NCI-H526 treated with DMSO at 0.1 percent for 48 hours (cell line): ENCODE measurements at regions not wholly inside any gene's neighbourhood (a gene's known extent, or its start where the extent isn't known, plus 50 kb on each side); places are given as distances from the start of the nearest gene placed in this dataset.

Source experiments
- DNase-seq: peaks from one replicate; lab custom pipeline; 2025; lab: John Stamatoyannopoulos, UW

DNA sequence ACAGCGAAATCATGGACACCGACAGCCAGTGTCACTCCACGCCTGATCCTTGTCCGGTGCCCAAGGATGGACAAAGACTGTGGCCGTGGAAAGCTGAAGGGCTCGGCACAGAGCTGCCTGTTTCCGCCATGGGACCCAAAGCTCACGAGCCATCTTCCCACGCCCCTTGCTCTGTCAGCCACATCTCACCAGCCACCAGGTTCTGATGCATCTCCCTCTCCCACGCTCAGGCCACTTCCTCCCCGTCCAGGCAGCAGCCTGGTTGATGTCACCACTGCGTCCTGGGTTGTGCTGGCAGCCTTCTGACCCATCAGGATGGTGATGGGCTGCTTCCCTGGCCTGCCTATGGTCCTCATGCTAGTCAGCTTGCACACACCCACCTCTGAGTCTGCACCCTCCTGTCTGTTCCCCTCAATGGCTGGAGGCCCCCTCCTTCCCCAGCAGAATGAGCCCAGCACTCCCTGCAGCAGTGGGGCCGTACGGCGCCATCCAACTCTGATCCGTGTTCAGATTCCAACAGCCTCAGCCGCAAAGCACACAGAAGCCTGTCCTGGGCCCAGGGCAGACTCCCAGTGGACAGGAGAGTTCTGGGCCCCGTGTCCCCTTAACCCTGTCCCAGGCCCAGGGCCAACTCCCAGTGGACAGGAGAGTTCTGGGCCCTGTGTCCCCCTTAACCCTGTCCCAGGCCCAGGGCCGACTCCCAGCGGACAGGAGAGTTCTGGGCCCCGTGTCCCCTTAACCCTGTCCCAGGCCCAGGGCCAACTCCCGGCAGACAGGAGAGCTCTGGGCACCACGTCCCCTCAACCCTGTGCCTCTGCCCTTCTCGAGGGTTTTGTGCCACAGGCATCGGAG, 259.5 kb downstream of the BRD1 start:
- DNase-seq = no peak

DNA sequence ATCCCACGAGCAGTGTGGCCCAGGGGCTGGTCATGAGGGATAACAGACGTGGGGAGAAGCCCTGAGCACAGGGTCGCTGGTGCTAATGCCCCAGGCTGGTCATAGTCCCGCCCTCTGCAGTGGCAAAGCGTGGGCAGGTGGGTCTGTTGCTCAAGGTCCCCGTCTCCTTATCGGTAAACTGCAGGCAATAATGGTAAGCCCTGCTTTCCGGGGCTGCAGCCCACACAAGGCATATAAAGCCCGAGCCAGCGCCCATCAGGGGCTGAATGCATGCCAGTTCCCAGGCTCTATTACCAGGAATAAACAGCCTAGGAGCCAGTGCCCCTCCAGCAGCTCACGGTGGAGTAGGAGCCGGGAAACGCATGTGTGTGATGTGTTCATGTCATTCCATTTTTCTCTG, 261.0 kb downstream of the BRD1 start:
- no peak for DNase-seq

DNA sequence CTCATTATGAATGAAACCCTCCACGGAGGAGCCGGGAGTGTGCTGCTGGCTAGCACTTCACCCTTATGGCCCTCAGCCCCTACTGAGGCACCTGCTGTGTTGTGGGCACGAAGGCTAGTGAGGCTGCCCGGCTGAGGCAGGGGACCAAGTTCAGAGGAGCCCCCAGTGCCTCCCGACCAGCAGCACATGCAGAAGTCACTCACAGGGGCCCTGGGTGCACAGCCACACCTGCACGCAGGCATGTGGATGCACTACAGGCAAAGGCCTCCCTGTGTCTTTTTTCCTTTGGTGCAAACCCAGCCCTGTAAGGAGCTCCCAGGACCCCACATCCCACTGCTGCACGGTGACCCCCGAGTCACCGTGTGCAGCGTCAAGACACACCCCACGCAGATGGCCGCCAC, 261.5 kb downstream of the BRD1 start:
- no peak for DNase-seq

DNA sequence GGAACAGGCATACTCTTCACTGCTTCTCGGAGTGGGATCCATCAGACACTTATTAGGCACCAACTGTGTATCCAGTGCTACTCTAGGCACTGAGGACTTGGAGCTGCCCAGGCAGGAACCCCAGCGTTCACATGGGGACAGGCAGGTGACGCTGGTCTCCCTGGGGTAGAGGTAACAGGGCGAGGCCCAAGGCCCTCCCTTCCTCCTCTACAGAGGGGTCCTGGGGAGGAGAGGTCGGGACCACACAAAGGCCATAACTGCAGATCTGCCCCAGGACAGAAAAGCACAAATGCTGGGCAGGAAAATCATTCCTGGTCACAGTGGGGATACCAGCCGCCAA, 262.2 kb downstream of the BRD1 start:
- DNase-seq = no peak

DNA sequence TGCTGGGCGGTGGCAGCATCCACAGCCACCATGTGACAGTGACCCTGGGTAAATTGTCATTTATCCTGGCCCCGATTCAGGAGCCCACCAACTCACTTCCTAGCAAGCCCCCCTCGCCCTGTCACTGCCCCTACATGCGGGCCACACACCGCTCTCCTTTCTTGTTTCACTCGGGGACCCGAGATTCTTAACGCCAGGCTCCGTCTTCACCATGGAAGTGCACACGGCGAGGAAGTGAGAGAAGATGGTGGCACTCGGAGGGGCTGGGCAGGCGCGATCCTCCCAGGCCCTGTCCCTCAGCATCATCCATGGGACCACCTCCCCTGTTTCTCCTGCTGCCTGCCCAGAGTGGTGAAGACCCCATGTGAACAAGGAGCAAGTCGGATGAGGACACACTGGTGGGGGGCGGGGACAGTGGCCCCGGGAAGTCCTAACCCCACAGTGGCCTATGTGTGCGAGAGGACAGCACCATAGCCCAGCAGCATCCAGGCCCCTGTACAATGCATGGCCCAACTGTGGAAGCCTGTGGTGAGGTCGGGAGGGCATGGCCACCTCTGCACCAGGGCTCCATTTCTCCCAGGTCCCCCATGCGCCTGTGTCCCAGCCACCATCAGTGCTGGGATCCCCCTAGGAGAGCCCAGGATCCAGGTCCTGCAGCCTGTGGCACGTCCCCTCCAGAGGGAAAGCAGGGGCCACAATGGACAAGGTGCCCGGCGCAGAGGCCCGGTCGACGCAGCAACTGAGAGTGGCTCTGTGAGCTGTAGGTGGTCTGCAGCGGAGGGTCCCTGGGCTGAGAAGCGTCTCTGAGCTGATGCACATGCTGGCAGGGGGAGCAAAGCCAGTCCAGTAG, 262.8 kb downstream of the BRD1 start:
- no peak for DNase-seq

- DNase-seq = no peak
Observed at GRCh38 chr22:49564054-49564453, 263.6 kb downstream of the BRD1 start.

- no peak for DNase-seq
Observed at GRCh38 chr22:49562685-49563249, 264.9 kb downstream of the BRD1 start.

DNA sequence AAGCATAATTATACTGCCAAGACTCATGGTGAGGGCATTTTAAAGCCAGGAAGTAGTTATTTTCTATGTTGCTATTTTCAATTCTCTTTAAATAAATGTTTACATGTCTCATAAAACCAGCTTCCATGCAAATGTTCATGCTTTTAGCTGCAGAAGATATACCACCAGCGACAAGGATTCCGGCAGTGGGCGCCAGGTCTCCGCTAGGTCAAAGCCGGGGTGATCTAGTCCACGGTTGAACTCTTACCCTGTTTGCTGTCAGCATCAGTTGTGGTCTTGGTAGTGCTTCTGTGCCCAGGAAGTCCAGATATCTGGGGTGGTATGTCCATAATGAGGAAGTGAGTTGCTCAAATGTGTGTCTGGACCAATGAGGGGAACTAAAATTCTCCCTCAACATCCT, 265.7 kb downstream of the BRD1 start:
- DNase-seq = no peak

DNA sequence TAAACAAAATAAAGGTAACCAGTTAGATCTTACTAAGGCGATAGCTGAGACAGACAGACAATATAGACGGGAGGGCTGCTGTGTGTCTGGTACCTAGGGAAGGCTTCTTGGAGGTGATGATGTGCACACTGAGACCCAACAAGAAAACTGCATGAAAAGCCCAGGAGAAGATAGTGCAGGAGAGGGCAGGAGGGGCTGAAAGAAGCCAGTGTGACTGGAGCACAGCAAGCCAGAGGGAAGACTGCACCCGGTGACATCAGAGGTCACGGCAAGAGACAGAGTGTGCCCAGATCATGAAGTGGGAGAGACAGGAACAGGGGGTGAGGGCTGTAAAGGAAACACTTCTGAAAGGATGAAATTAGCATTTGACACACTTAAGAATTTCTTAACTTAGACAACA, 266.3 kb downstream of the BRD1 start:
- no peak for DNase-seq

DNA sequence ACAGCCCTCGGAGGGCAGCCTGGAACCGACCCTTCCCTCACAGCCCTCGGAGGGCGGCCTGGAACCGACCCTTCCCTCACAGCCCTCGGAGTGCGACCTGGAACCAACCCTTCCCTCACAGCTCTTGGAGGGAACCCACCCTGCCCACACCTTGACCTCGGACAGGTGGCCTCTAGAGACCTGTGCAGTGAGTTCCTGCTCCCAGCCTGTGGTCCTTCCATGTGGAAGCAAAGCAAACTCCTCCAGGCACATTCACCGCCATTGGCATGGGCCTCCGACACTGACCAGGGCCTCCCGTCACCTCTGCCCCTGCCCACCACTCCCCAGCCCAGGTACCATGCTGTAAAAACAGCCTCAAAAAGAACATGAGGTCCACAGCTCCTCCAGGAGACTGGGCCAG, 272.1 kb downstream of the BRD1 start:
- DNase-seq = no peak

DNA sequence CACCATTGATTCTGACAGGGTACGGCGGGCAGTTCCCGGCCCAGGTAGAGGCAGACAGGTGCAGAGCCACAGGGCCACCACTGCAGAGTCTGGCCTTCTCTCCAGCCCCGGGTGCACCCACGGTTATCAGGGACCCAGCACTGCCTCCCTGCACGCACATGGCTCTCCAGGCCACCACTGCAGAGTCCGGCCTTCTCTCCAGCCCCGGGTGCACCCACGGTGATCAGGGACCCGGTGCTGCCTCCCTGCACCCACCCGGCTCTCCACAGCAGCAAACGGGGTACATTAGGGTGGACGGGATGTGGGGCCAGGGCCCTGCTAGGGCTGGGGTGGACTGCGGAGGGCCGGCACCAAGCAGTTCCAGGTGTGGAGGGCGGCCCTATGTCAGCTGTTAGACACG, 272.9 kb downstream of the BRD1 start:
- no peak for DNase-seq

- no peak for DNase-seq
Observed at GRCh38 chr22:49554296-49554625, 273.4 kb downstream of the BRD1 start.

GRCh38 chr22:49553518-49554295, 274.0 kb downstream of the BRD1 start:
- DNase-seq = no peak

- no peak for DNase-seq
Observed at GRCh38 chr22:49553076-49553475, 274.6 kb downstream of the BRD1 start.

DNA sequence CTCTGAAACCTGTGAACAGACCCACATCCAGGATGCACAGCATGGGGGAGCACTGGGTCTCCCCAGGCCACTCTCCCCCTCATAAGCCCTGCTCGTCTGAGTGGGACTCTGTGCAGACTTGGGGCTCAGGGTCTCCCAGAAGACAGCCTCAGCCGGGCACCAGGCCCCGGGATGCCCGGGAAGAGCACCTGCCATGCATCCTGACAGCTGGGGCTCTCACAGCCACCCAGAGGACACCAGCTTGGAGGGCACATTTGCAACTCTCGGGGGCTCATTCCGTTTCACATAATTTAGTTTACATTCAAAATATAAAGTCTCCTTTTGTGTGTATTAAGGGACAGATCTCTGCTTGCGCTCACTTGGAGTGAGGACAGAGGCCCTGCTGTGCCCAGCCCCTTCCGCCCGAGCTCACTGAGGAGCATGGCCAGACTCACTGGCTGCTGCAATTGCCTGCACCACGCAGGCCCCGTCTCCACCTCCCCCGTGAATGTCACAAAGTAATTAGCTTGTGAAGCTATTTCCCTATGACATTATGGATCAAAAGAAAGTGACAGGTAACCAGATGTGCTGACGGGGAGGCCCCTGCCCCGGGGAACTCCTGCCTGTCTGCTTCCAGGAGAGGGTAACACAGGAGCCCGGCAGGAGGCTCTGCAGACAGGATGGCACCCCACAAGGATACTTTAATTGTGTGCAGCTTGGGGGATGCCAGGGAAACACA, 275.6 kb downstream of the BRD1 start:
- DNase-seq = no peak

- DNase-seq = no peak
Observed at GRCh38 chr22:49551446-49551845, 276.2 kb downstream of the BRD1 start.

- DNase-seq = no peak
Observed at GRCh38 chr22:49550766-49551362, 276.8 kb downstream of the BRD1 start.

DNA sequence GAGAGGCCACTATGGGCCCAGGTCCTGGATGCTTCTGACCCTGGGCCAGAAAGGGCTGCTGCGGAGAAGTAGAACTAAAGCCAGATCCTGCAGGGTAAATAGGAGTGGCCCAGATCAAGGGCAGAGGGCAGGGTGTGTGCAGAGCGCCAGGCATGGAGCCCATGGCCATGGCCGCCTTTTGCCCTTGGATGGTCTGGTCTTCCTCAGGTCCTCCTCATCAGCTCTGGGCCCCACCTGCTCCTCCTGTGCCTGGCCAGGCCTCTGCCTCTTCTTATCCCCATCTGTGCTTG, 277.6 kb downstream of the BRD1 start:
- no peak for DNase-seq

DNA sequence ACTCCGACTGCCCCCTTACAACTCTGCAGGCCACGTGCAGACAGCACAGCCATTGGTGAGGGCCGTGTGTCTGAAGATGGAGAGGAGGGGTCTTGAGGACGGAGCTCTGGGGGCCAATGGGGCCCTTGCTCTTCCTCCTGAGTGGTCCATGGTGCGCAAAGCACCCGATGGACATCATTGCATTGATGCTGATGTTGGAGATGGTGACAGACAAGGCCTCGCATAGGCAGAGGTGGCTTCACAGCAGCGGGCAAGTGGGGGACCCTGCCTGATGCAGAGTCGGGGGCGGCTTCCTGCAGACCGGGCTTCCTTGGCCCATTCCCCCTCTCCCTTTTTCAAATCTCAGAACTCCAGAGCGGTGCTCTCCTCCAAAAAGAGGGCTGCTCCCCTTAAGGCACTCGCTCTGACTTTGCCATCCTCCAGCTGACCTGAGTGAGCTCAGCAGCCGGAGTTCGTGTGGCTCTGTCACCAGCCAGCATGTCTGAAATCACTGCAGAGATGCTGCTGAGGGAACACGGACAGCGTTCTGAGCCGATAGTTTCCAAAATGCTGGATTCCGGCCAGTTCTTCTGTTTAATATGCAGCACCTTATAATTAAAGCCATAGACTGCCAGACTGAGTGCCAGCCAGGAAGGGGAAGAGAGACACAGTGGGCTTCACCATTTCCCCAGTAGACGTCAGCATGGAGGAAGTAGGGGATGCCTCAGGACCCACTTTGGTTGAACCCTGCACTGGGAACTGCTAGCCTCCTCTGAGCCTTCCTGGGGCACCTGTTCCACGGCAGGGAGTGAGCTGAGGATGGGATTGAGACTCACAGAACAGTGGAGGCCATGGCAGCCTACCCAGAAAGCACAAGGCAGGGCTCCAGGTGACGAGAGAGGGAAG, 278.2 kb downstream of the BRD1 start:
- DNase-seq = no peak

DNA sequence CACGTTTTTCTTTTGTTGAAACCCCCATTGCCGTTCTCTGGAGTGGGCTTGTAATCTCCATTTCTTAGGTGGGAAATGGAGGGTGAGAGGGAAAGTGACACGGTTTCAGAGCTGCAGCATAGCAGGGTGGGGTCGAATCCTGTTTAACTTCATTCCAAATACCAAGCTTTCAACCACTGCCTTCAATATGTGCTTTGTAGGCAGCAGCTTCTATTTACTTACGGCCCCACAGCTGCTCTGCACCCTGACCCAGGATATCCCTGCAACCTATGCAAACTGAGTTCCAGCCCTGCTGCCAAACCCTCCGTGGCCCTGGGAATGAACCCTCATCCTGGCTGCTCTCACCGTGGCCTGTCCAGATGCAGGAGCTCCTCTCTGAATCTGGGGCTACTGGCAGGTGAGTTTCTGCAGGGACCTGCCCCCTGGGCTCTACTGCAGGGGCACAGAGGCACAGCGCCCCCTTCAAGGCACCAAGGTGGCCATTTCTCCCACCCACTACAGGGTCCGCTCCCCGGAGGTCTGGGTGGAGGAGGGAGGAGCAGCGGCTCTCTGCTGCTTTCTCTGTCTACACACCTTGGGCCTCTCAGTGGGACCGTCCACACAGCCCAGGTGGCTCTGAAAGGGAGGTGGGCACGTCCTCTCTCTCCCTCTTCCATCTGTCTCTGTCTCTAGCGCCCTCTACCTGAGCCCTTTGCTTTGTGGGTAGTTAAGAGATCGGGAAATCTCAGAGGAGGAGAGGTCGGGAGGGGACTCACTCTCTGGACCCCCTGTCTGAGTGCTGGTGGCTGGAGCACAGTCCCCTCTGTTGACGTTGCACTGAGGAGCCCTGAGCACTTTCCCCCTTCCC, 279.1 kb downstream of the BRD1 start:
- no peak for DNase-seq
